ENCODE measurements at regions not wholly inside any gene's neighbourhood (a gene's known extent, or its start where the extent isn't known, plus 50 kb on each side); places are given as distances from the start of the nearest gene placed in this dataset.
"Not testable (repeated sequence)": the region's sequence is repeated elsewhere in the genome, so short reads cannot be mapped to it uniquely, and the experiment has no call there.

GRCh38 chr1:219352961-219353651 is 179.4 kb downstream of the LYPLAL1 start:
- no peak for DNase-seq (ENCODE audit: low read depth)

- no peak for DNase-seq (ENCODE audit: low read depth)
These were observed 176.7 kb downstream of the LYPLAL1 start for GRCh38 chr1:219350172-219350931.

- DNase-seq (ENCODE audit: low read depth) = no peak
These were observed 174.3 kb downstream of the LYPLAL1 start for GRCh38 chr1:219347921-219348391.

GRCh38 chr1:219347376-219347775 is 173.7 kb downstream of the LYPLAL1 start:
- DNase-seq (ENCODE audit: low read depth) = no peak

- no peak for DNase-seq (ENCODE audit: low read depth)
These were observed 172.3 kb downstream of the LYPLAL1 start for GRCh38 chr1:219345953-219346352.

GRCh38 chr1:219342836-219343235 is 169.2 kb downstream of the LYPLAL1 start:
- no peak for DNase-seq (ENCODE audit: low read depth)

GRCh38 chr1:219340796-219341195 is 167.1 kb downstream of the LYPLAL1 start:
- DNase-seq (ENCODE audit: low read depth) = peak; percentile 62

GRCh38 chr1:219339466-219339865 is 165.8 kb downstream of the LYPLAL1 start:
- DNase-seq (ENCODE audit: low read depth) = no peak

GRCh38 chr1:219337588-219337987 is 163.9 kb downstream of the LYPLAL1 start:
- no peak for DNase-seq (ENCODE audit: low read depth)

GRCh38 chr1:219333626-219334025 is 159.9 kb downstream of the LYPLAL1 start:
- no peak for DNase-seq (ENCODE audit: low read depth)

- DNase-seq (ENCODE audit: low read depth) = no peak
These were observed 157.7 kb downstream of the LYPLAL1 start for GRCh38 chr1:219331424-219331823.

GRCh38 chr1:219330669-219331068 is 157.0 kb downstream of the LYPLAL1 start:
- DNase-seq (ENCODE audit: low read depth) = no peak

- DNase-seq (ENCODE audit: low read depth) = no peak
These were observed 156.3 kb downstream of the LYPLAL1 start for GRCh38 chr1:219330001-219330400.

- peak; percentile 64 for DNase-seq (ENCODE audit: low read depth)
These were observed 155.9 kb downstream of the LYPLAL1 start for GRCh38 chr1:219329578-219329977.

GRCh38 chr1:219326843-219327242 is 153.2 kb downstream of the LYPLAL1 start:
- no peak for DNase-seq (ENCODE audit: low read depth)

- DNase-seq (ENCODE audit: low read depth) = no peak
These were observed 151.7 kb downstream of the LYPLAL1 start for GRCh38 chr1:219325368-219325742.

GRCh38 chr1:219324629-219325367 is 151.1 kb downstream of the LYPLAL1 start:
- DNase-seq (ENCODE audit: low read depth) = peak; percentile 95

- no peak for DNase-seq (ENCODE audit: low read depth)
These were observed 150.5 kb downstream of the LYPLAL1 start for GRCh38 chr1:219324171-219324570.

- no peak for DNase-seq (ENCODE audit: low read depth)
These were observed 149.7 kb downstream of the LYPLAL1 start for GRCh38 chr1:219323426-219323825.

- no peak for DNase-seq (ENCODE audit: low read depth)
These were observed 149.1 kb downstream of the LYPLAL1 start for GRCh38 chr1:219322766-219323165.

- not testable (repeated sequence) for DNase-seq (ENCODE audit: low read depth)
These were observed 146.9 kb downstream of the LYPLAL1 start for GRCh38 chr1:219320563-219320962.

GRCh38 chr1:219318826-219319225 is 145.1 kb downstream of the LYPLAL1 start:
- no peak for DNase-seq (ENCODE audit: low read depth)
